ENCODE measurements at regions not wholly inside any gene's neighbourhood (a gene's known extent, or its start where the extent isn't known, plus 50 kb on each side); places are given as distances from the start of the nearest gene placed in this dataset.

- Histone ChIP-seq H2AFZ (ENCODE audit: low read length, unreplicated experiment) (no peak overlapping the region), H3K27ac (ENCODE audit: low read depth, low read length) (no peak overlapping the region), H3K79me2 (ENCODE audit: control insufficient read depth, insufficient read depth, low read length, unreplicated experiment) (no peaks in the 10 kb centered on the region), H3K4me3 (ENCODE audit: low read depth, low read length) (no peak overlapping the region), H3K27me3 (ENCODE audit: insufficient read depth, low read length) (no peaks in the 10 kb centered on the region), H3K4me1 (ENCODE audit: control insufficient read depth, insufficient read depth, low read length, unreplicated experiment) (no peaks in the 10 kb centered on the region), H3K36me3 (ENCODE audit: insufficient read depth, low read length) (no peaks in the 10 kb centered on the region)
Observed at GRCh38 chr11:104738918-104739317, 159.3 kb downstream of the CASP12 start.

DNA sequence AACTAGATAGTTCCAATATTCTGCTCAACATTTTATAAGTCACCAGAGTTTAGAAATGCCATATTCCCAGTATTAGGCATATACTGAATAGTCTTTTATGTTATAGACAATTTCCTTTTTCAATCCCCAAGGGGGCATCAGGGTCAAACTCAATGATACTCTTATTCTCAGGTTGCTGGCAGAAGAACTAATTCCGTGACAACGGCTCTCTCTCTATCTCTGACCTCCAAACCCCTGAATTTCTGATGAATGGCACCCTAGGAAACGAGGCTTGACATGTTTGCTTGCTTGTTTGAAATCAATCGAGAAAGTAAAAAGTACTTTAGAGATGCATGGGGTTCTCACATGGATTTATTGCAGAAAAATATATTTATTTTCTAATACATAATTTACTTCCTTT is 160.1 kb downstream of the CASP12 start:
- Histone ChIP-seq H3K36me3 (ENCODE audit: insufficient read depth, low read length) (no peaks in the 10 kb centered on the region), H3K4me3 (ENCODE audit: low read depth, low read length) (no peak overlapping the region), H2AFZ (ENCODE audit: low read length, unreplicated experiment) (no peak overlapping the region), H3K27me3 (ENCODE audit: insufficient read depth, low read length) (no peaks in the 10 kb centered on the region), H3K79me2 (ENCODE audit: control insufficient read depth, insufficient read depth, low read length, unreplicated experiment) (no peaks in the 10 kb centered on the region), H3K27ac (ENCODE audit: low read depth, low read length) (no peak overlapping the region), H3K4me1 (ENCODE audit: control insufficient read depth, insufficient read depth, low read length, unreplicated experiment) (no peaks in the 10 kb centered on the region)

DNA sequence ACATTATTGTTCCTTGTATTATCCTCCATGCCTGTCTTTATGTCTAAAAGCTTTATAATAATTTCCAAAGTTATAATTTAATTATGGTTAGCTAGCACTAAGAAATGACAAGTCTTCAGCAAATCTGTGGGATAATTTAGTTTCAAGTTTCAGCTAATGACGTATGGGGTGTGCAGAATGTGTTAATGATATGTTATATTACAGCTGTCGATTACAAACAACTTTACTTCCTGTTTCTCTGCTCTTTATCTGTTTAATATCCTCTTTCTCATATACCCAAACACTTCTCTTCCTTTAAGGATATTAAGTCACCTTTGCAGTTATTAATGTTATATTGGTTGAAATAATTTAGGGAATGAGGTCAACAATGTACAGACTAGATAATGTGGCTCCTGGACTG is 161.8 kb downstream of the CASP12 start:
- Histone ChIP-seq H3K36me3 (ENCODE audit: insufficient read depth, low read length) (no peaks in the 10 kb centered on the region), H3K4me3 (ENCODE audit: low read depth, low read length) (no peak overlapping the region), H3K27ac (ENCODE audit: low read depth, low read length) (no peak overlapping the region), H3K4me1 (ENCODE audit: control insufficient read depth, insufficient read depth, low read length, unreplicated experiment) (no peaks in the 10 kb centered on the region), H2AFZ (ENCODE audit: low read length, unreplicated experiment) (peak overlapping the region; percentile 80), H3K79me2 (ENCODE audit: control insufficient read depth, insufficient read depth, low read length, unreplicated experiment) (no peaks in the 10 kb centered on the region), H3K27me3 (ENCODE audit: insufficient read depth, low read length) (no peaks in the 10 kb centered on the region)

DNA sequence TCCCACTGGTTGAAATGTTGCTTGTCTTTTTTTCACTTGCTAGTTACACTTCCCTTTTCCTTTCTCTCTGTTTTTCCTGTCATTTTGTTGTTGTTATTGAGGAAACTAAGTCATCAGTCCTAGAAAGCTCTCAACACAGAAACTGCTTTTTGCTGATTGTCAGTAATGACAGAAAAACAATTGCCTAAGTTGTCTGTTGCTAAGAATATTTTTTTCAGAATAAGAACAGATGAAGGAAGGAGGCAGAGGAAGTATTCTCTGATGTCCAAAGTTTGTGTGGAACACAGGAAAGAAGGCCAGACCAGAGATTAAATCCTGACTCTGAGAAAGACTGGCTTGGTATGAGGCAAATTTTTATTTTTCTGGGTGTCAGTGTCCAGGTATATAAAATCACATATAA is 163.3 kb downstream of the CASP12 start:
- Histone ChIP-seq H3K36me3 (ENCODE audit: insufficient read depth, low read length) (no peaks in the 10 kb centered on the region), H2AFZ (ENCODE audit: low read length, unreplicated experiment) (peak overlapping the region; percentile 0)

GRCh38 chr11:104731890-104732289 is 166.4 kb downstream of the CASP12 start:
- Histone ChIP-seq H3K27me3 (ENCODE audit: insufficient read depth, low read length) (no peaks in the 10 kb centered on the region), H2AFZ (ENCODE audit: low read length, unreplicated experiment) (no peak overlapping the region), H3K4me1 (ENCODE audit: control insufficient read depth, insufficient read depth, low read length, unreplicated experiment) (no peaks in the 10 kb centered on the region), H3K36me3 (ENCODE audit: insufficient read depth, low read length) (no peaks in the 10 kb centered on the region), H3K4me3 (ENCODE audit: low read depth, low read length) (no peak overlapping the region), H3K79me2 (ENCODE audit: control insufficient read depth, insufficient read depth, low read length, unreplicated experiment) (no peaks in the 10 kb centered on the region), H3K27ac (ENCODE audit: low read depth, low read length) (no peak overlapping the region)

More for the DNA sequence above, 163.3 kb downstream of the CASP12 start:
- Histone ChIP-seq H3K27me3 (ENCODE audit: insufficient read depth, low read length) (no peaks in the 10 kb centered on the region), H3K27ac (ENCODE audit: low read depth, low read length) (no peak overlapping the region), H3K4me3 (ENCODE audit: low read depth, low read length) (no peak overlapping the region), H3K79me2 (ENCODE audit: control insufficient read depth, insufficient read depth, low read length, unreplicated experiment) (no peaks in the 10 kb centered on the region), H3K4me1 (ENCODE audit: control insufficient read depth, insufficient read depth, low read length, unreplicated experiment) (no peaks in the 10 kb centered on the region)

DNA sequence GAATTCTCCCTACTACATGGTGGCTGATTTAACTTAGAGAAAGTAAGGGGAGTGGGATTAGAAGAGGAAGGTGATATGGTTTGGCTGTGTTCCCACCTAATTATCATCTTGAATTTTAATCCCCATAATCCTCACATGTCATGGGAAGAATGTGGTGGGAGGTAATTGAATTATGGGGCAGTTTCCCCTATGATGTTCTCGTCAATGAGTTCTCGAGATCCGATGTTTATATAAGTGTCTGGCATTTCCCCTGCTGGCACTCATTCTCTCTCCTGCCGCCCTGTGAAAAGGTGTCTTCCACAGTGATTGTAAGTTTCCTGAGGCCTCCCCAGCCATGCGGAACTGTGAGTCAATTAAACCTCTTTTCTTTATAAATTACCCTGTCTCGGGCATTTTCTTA is 169.3 kb downstream of the CASP12 start:
- Histone ChIP-seq H3K4me1 (ENCODE audit: control insufficient read depth, insufficient read depth, low read length, unreplicated experiment) (no peaks in the 10 kb centered on the region), H3K79me2 (ENCODE audit: control insufficient read depth, insufficient read depth, low read length, unreplicated experiment) (no peaks in the 10 kb centered on the region), H3K27me3 (ENCODE audit: insufficient read depth, low read length) (no peaks in the 10 kb centered on the region), H3K4me3 (ENCODE audit: low read depth, low read length) (no peak overlapping the region), H2AFZ (ENCODE audit: low read length, unreplicated experiment) (no peak overlapping the region), H3K36me3 (ENCODE audit: insufficient read depth, low read length) (no peaks in the 10 kb centered on the region), H3K27ac (ENCODE audit: low read depth, low read length) (no peak overlapping the region)

DNA sequence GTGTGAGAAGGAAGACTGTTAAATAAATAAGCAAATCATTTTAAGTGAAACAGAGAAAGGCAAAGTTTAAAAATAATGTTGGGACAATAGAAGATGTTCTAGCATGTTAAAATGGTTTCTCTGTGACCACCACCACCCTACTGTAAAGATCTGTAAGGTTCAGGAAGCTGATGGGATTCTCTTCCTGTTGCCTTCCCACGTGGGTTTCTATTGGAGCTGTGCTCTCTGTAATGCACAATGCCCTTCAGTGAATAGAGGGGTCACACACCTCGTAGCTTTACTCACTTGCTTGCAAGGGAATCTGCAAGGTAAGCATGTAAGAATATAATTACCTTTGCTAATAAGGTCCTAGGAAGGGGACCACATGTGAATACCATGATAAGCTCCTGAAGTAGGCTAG is 170.5 kb downstream of the CASP12 start:
- no peak overlapping the region for H3K27ac ChIP-seq (ENCODE audit: low read depth, low read length)

DNA sequence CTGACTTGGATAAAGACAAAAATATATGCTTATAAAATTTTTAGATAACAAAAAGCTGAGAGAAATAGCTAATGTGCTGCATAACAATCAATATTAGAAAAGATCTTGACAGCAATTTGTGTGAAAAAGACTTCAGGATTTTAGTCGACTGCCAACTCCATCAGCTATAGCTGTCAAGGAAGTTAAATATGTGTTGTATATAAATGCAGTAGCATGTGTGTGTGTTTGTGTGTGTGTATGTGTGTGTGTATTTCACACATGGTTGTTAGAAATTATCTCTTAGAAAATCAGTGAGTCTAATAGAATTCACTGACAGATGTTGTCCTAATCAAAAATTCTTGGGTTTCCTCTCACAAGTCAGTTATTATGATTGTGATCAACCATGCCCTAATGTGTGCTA is 171.2 kb downstream of the CASP12 start:
- 0 out of 2 replicates have a peak, but pooled peaks cover 2% of the 10 kb centered on the region for H3K36me3 ChIP-seq (ENCODE audit: insufficient read depth, low read length)
- no peak overlapping the region for H2AFZ ChIP-seq (ENCODE audit: low read length, unreplicated experiment)
- no peak overlapping the region for H3K4me3 ChIP-seq (ENCODE audit: low read depth, low read length)
- no peaks in the 10 kb centered on the region for H3K79me2 ChIP-seq (ENCODE audit: control insufficient read depth, insufficient read depth, low read length, unreplicated experiment)
- H3K4me1 ChIP-seq (ENCODE audit: control insufficient read depth, insufficient read depth, low read length, unreplicated experiment): no peaks in the 10 kb centered on the region
- no peak overlapping the region for H3K27ac ChIP-seq (ENCODE audit: low read depth, low read length)
- H3K27me3 ChIP-seq (ENCODE audit: insufficient read depth, low read length): no peaks in the 10 kb centered on the region

More for the DNA sequence above, 170.5 kb downstream of the CASP12 start:
- Histone ChIP-seq H3K27me3 (ENCODE audit: insufficient read depth, low read length) (no peaks in the 10 kb centered on the region), H2AFZ (ENCODE audit: low read length, unreplicated experiment) (no peak overlapping the region), H3K36me3 (ENCODE audit: insufficient read depth, low read length) (0 out of 2 replicates have a peak, but pooled peaks cover 2% of the 10 kb centered on the region), H3K4me3 (ENCODE audit: low read depth, low read length) (no peak overlapping the region), H3K4me1 (ENCODE audit: control insufficient read depth, insufficient read depth, low read length, unreplicated experiment) (no peaks in the 10 kb centered on the region), H3K79me2 (ENCODE audit: control insufficient read depth, insufficient read depth, low read length, unreplicated experiment) (no peaks in the 10 kb centered on the region)

GRCh38 chr11:104725796-104726408 is 172.4 kb downstream of the CASP12 start:
- 0 out of 2 replicates have a peak, but pooled peaks cover 2% of the 10 kb centered on the region for H3K36me3 ChIP-seq (ENCODE audit: insufficient read depth, low read length)

GRCh38 chr11:104713401-104713800 is 184.9 kb downstream of the CASP12 start:
- Histone ChIP-seq H3K36me3 (ENCODE audit: insufficient read depth, low read length) (no peaks in the 10 kb centered on the region), H2AFZ (ENCODE audit: low read length, unreplicated experiment) (no peak overlapping the region), H3K4me3 (ENCODE audit: low read depth, low read length) (no peak overlapping the region)

More at GRCh38 chr11:104725796-104726408, 172.4 kb downstream of the CASP12 start:
- no peak overlapping the region for H2AFZ ChIP-seq (ENCODE audit: low read length, unreplicated experiment)
- no peaks in the 10 kb centered on the region for H3K27me3 ChIP-seq (ENCODE audit: insufficient read depth, low read length)
- H3K4me3 ChIP-seq (ENCODE audit: low read depth, low read length): no peak overlapping the region
- no peaks in the 10 kb centered on the region for H3K79me2 ChIP-seq (ENCODE audit: control insufficient read depth, insufficient read depth, low read length, unreplicated experiment)
- no peak overlapping the region for H3K27ac ChIP-seq (ENCODE audit: low read depth, low read length)
- no peaks in the 10 kb centered on the region for H3K4me1 ChIP-seq (ENCODE audit: control insufficient read depth, insufficient read depth, low read length, unreplicated experiment)

GRCh38 chr11:104705490-104706190 is 192.6 kb downstream of the CASP12 start:
- Histone ChIP-seq H3K79me2 (ENCODE audit: control insufficient read depth, insufficient read depth, low read length, unreplicated experiment) (no peaks in the 10 kb centered on the region), H3K36me3 (ENCODE audit: insufficient read depth, low read length) (no peaks in the 10 kb centered on the region), H3K4me1 (ENCODE audit: control insufficient read depth, insufficient read depth, low read length, unreplicated experiment) (peaks cover 27% of the 10 kb centered on the region), H2AFZ (ENCODE audit: low read length, unreplicated experiment) (peak overlapping the region; percentile 95), H3K4me3 (ENCODE audit: low read depth, low read length) (no peak overlapping the region), H3K27me3 (ENCODE audit: insufficient read depth, low read length) (no peaks in the 10 kb centered on the region), H3K27ac (ENCODE audit: low read depth, low read length) (no peak overlapping the region)

More at GRCh38 chr11:104713401-104713800, 184.9 kb downstream of the CASP12 start:
- H3K79me2 ChIP-seq (ENCODE audit: control insufficient read depth, insufficient read depth, low read length, unreplicated experiment): no peaks in the 10 kb centered on the region
- no peaks in the 10 kb centered on the region for H3K27me3 ChIP-seq (ENCODE audit: insufficient read depth, low read length)
- H3K4me1 ChIP-seq (ENCODE audit: control insufficient read depth, insufficient read depth, low read length, unreplicated experiment): no peaks in the 10 kb centered on the region
- no peak overlapping the region for H3K27ac ChIP-seq (ENCODE audit: low read depth, low read length)
